ENCODE measurements at regions not wholly inside any gene's neighbourhood (a gene's known extent, or its start where the extent isn't known, plus 50 kb on each side); places are given as distances from the start of the nearest gene placed in this dataset.

- H3K9me3 ChIP-seq (ENCODE audit: low read length): no peaks in the 10 kb centered on the region
- no peaks in the 10 kb centered on the region for H3K36me3 ChIP-seq (ENCODE audit: insufficient read depth, low read length)
- H3K4me1 ChIP-seq (ENCODE audit: insufficient read depth, low read length): no peaks in the 10 kb centered on the region
- H2AFZ ChIP-seq (ENCODE audit: low read depth, low read length): no peak overlapping the region
- no peaks in the 10 kb centered on the region for H3K27me3 ChIP-seq (ENCODE audit: insufficient read depth, low read length)
- no peak overlapping the region for H3K4me3 ChIP-seq (ENCODE audit: low read length)
These were observed 160.6 kb upstream of the ATP1B1 start for GRCh38 chr1:168945870-168946269.

DNA sequence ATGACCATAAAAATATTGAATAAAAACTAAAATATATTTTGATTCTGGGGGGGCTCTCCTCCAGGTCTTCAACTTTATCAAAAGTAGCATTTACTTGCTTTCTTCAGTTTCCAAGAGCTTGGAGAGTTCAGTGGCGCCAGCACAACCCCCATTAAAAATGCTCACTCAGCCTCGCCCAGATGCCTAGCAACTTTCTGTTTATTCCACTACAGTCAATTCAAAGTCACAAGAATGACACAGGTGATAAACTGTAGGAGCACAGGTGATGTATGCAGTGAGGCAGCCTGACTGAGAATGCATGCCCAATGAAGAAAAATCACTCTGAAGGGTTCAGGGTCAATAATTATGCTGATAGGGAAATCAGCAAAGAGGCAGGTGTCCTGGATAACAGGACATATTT is 159.4 kb upstream of the ATP1B1 start:
- Histone ChIP-seq H3K4me3 (ENCODE audit: low read length) (no peak overlapping the region), H3K36me3 (ENCODE audit: insufficient read depth, low read length) (no peaks in the 10 kb centered on the region), H2AFZ (ENCODE audit: low read depth, low read length) (no peak overlapping the region), H3K27me3 (ENCODE audit: insufficient read depth, low read length) (no peaks in the 10 kb centered on the region), H3K4me1 (ENCODE audit: insufficient read depth, low read length) (no peaks in the 10 kb centered on the region), H3K9me3 (ENCODE audit: low read length) (no peaks in the 10 kb centered on the region)

DNA sequence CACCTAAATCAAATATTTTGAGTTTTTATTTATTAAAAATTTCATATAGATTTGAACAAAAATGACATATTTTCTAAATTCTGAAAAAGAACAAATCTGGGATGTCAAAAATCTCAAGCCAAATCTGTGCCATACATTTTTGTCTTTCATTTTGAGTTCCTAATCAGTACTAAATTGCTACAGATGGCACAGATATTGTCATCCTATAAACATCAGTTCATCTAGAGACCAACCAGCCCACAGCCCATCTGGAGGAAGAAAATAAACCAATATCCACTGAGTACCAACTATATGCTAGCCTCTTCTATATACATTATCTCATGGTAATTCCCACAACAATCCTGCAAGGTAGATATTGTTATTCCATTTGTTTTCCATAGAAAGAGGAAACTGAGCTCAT is 156.8 kb upstream of the ATP1B1 start:
- Histone ChIP-seq H3K27me3 (ENCODE audit: insufficient read depth, low read length) (no peaks in the 10 kb centered on the region), H3K4me3 (ENCODE audit: low read length) (no peak overlapping the region), H3K4me1 (ENCODE audit: insufficient read depth, low read length) (no peaks in the 10 kb centered on the region), H2AFZ (ENCODE audit: low read depth, low read length) (no peak overlapping the region), H3K36me3 (ENCODE audit: insufficient read depth, low read length) (no peaks in the 10 kb centered on the region), H3K9me3 (ENCODE audit: low read length) (no peaks in the 10 kb centered on the region)

GRCh38 chr1:168957818-168958217 is 148.7 kb upstream of the ATP1B1 start:
- H3K27me3 ChIP-seq (ENCODE audit: insufficient read depth, low read length): no peaks in the 10 kb centered on the region
- H3K36me3 ChIP-seq (ENCODE audit: insufficient read depth, low read length): no peaks in the 10 kb centered on the region
- no peak overlapping the region for H3K4me3 ChIP-seq (ENCODE audit: low read length)
- H3K9me3 ChIP-seq (ENCODE audit: low read length): no peaks in the 10 kb centered on the region
- H2AFZ ChIP-seq (ENCODE audit: low read depth, low read length): no peak overlapping the region
- no peaks in the 10 kb centered on the region for H3K4me1 ChIP-seq (ENCODE audit: insufficient read depth, low read length)

GRCh38 chr1:168958562-168959289 is 147.8 kb upstream of the ATP1B1 start:
- H3K4me1 ChIP-seq (ENCODE audit: insufficient read depth, low read length): no peaks in the 10 kb centered on the region
- no peak overlapping the region for H2AFZ ChIP-seq (ENCODE audit: low read depth, low read length)
- H3K4me3 ChIP-seq (ENCODE audit: low read length): no peak overlapping the region
- H3K36me3 ChIP-seq (ENCODE audit: insufficient read depth, low read length): no peaks in the 10 kb centered on the region
- H3K27me3 ChIP-seq (ENCODE audit: insufficient read depth, low read length): no peaks in the 10 kb centered on the region
- no peaks in the 10 kb centered on the region for H3K9me3 ChIP-seq (ENCODE audit: low read length)

GRCh38 chr1:168959382-168959781 is 147.1 kb upstream of the ATP1B1 start:
- Histone ChIP-seq H3K27me3 (ENCODE audit: insufficient read depth, low read length) (no peaks in the 10 kb centered on the region), H3K9me3 (ENCODE audit: low read length) (no peaks in the 10 kb centered on the region), H3K4me3 (ENCODE audit: low read length) (no peak overlapping the region), H3K4me1 (ENCODE audit: insufficient read depth, low read length) (no peaks in the 10 kb centered on the region), H3K36me3 (ENCODE audit: insufficient read depth, low read length) (no peaks in the 10 kb centered on the region), H2AFZ (ENCODE audit: low read depth, low read length) (no peak overlapping the region)

- H3K4me1 ChIP-seq (ENCODE audit: insufficient read depth, low read length): no peaks in the 10 kb centered on the region
These were observed 146.4 kb upstream of the ATP1B1 start for GRCh38 chr1:168960114-168960513.

DNA sequence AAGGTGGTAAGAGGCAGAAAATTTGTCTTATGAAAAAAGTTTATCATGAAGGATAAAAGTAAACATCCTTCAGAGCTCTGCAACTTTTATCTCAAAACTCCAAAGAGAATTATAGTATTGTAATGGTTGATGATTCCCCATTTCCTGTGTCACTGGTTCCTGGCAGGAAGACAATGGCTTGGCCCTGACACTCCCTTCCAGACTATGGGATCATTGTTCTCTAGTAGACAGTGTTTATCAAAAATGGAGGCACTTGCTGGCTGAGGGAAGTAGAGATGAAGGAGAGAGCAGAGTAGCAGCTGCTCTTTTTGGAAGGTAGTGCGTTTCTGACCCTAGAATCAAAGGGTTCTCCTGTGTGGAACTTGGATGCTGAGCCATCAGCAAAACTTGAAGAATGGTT is 145.9 kb upstream of the ATP1B1 start:
- Histone ChIP-seq H3K9me3 (ENCODE audit: low read length) (no peaks in the 10 kb centered on the region), H3K4me3 (ENCODE audit: low read length) (no peak overlapping the region), H3K36me3 (ENCODE audit: insufficient read depth, low read length) (no peaks in the 10 kb centered on the region), H3K4me1 (ENCODE audit: insufficient read depth, low read length) (no peaks in the 10 kb centered on the region), H3K27me3 (ENCODE audit: insufficient read depth, low read length) (no peaks in the 10 kb centered on the region), H2AFZ (ENCODE audit: low read depth, low read length) (peak overlapping the region; percentile 26)

More at GRCh38 chr1:168960114-168960513, 146.4 kb upstream of the ATP1B1 start:
- Histone ChIP-seq H3K9me3 (ENCODE audit: low read length) (no peaks in the 10 kb centered on the region), H3K4me3 (ENCODE audit: low read length) (no peak overlapping the region), H2AFZ (ENCODE audit: low read depth, low read length) (no peak overlapping the region), H3K36me3 (ENCODE audit: insufficient read depth, low read length) (no peaks in the 10 kb centered on the region), H3K27me3 (ENCODE audit: insufficient read depth, low read length) (no peaks in the 10 kb centered on the region)

- no peaks in the 10 kb centered on the region for H3K4me1 ChIP-seq (ENCODE audit: insufficient read depth, low read length)
- no peaks in the 10 kb centered on the region for H3K9me3 ChIP-seq (ENCODE audit: low read length)
- no peaks in the 10 kb centered on the region for H3K27me3 ChIP-seq (ENCODE audit: insufficient read depth, low read length)
- no peak overlapping the region for H2AFZ ChIP-seq (ENCODE audit: low read depth, low read length)
- H3K36me3 ChIP-seq (ENCODE audit: insufficient read depth, low read length): no peaks in the 10 kb centered on the region
- no peak overlapping the region for H3K4me3 ChIP-seq (ENCODE audit: low read length)
These were observed 142.9 kb upstream of the ATP1B1 start for GRCh38 chr1:168963601-168964000.

GRCh38 chr1:168964478-168964877 is 142.0 kb upstream of the ATP1B1 start:
- no peaks in the 10 kb centered on the region for H3K4me1 ChIP-seq (ENCODE audit: insufficient read depth, low read length)
- no peak overlapping the region for H2AFZ ChIP-seq (ENCODE audit: low read depth, low read length)
- H3K9me3 ChIP-seq (ENCODE audit: low read length): no peaks in the 10 kb centered on the region
- H3K36me3 ChIP-seq (ENCODE audit: insufficient read depth, low read length): no peaks in the 10 kb centered on the region
- no peaks in the 10 kb centered on the region for H3K27me3 ChIP-seq (ENCODE audit: insufficient read depth, low read length)
- H3K4me3 ChIP-seq (ENCODE audit: low read length): no peak overlapping the region

DNA sequence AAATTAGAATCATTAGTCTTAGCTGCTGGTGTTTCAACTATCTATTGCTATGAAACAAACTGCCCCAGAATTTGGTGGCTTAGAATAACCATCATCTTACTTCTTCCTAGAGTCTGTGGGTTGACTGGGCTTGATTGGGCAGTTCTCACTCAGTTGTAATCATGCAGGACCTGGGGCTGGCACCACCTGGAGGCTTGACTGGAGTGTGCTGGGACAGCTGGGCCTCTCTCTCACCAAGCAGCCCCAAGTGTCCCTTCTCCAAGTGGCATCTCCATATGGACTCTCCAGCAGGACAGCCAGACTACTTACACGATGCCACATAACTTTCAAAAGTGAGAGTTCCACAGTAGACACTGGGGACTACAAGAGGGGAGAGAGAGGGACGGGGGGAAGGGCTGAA is 140.3 kb upstream of the ATP1B1 start:
- no peak overlapping the region for H3K4me3 ChIP-seq (ENCODE audit: low read length)
- no peaks in the 10 kb centered on the region for H3K36me3 ChIP-seq (ENCODE audit: insufficient read depth, low read length)
- H2AFZ ChIP-seq (ENCODE audit: low read depth, low read length): no peak overlapping the region
- H3K27me3 ChIP-seq (ENCODE audit: insufficient read depth, low read length): no peaks in the 10 kb centered on the region
- H3K4me1 ChIP-seq (ENCODE audit: insufficient read depth, low read length): peaks cover 7% of the 10 kb centered on the region
- H3K9me3 ChIP-seq (ENCODE audit: low read length): no peaks in the 10 kb centered on the region

DNA sequence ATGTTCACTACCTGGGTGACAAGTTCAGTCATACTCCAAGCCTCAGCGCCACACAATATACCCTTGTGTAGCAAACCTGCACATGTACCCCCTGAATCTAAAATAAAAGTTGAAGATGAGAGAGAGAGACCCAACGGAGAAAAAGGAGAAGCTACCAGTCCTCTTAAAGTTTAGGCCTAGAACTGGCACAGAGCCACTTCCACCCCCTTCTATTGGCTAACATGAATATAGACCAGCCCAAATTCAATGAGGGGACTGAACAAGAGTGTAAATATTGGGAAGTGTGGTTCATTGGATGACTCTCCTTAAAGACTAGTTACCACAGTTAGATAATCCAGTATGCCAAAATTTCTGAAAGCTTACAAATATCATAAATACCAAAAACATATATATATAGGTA is 139.9 kb upstream of the ATP1B1 start:
- Histone ChIP-seq H3K27me3 (ENCODE audit: insufficient read depth, low read length) (no peaks in the 10 kb centered on the region), H3K9me3 (ENCODE audit: low read length) (no peaks in the 10 kb centered on the region), H3K4me1 (ENCODE audit: insufficient read depth, low read length) (peaks cover 9% of the 10 kb centered on the region), H2AFZ (ENCODE audit: low read depth, low read length) (no peak overlapping the region), H3K4me3 (ENCODE audit: low read length) (no peak overlapping the region), H3K36me3 (ENCODE audit: insufficient read depth, low read length) (no peaks in the 10 kb centered on the region)

GRCh38 chr1:168970926-168971659 is 135.4 kb upstream of the ATP1B1 start:
- Histone ChIP-seq H3K4me1 (ENCODE audit: insufficient read depth, low read length) (peaks cover 9% of the 10 kb centered on the region), H3K9me3 (ENCODE audit: low read length) (no peaks in the 10 kb centered on the region), H3K4me3 (ENCODE audit: low read length) (no peak overlapping the region), H3K27me3 (ENCODE audit: insufficient read depth, low read length) (no peaks in the 10 kb centered on the region), H3K36me3 (ENCODE audit: insufficient read depth, low read length) (no peaks in the 10 kb centered on the region), H2AFZ (ENCODE audit: low read depth, low read length) (peak overlapping the region; percentile 23)

Measured in neuron (in vitro differentiated cells).